ENCODE measurements at regions not wholly inside any gene's neighbourhood (a gene's known extent, or its start where the extent isn't known, plus 50 kb on each side); places are given as distances from the start of the nearest gene placed in this dataset.

DNA sequence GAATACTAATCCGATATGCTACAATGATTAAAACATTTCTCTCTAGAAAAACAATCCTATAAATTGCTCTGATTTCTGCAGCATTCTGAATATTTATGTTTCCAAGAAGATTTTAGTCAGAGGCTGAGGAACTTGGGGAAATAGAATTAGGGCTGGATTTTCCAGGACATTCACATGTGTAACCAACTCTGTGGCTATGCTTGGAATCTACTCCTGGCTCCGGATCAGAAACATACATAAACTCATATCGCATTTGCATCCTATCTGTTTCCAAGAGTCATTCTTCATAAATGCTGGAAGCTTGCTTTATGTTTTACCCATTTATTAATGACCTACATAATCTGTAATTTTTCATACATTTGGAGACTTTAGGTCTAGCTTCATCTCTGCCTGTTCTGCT lies 459.9 kb upstream of the MARCKS start:
- Histone ChIP-seq H3K4me1 (peaks cover 0 to 6% (median 0%) of the 10 kb centered on the region in 4 donors), H3K36me3 (no peaks in the 10 kb centered on the region), H3K27me3 (no peaks in the 10 kb centered on the region), H3K27ac (no peak overlapping the region), H3K4me3 (no peak overlapping the region), H3K9me3 (no peaks in the 10 kb centered on the region)
- WGBS, 2 donors = 81 to 87% methylated on average over 3 of the region's 3 CpGs
- no peak for TF ChIP-seq POLR2AphosphoS5 (IDR thresholded peaks at IDR 0.05)
- TF ChIP-seq EP300 (IDR thresholded peaks at IDR 0.05) = no peak
- no peak for TF ChIP-seq POLR2A (IDR thresholded peaks at IDR 0.05)
- TF ChIP-seq, protein P1, sequence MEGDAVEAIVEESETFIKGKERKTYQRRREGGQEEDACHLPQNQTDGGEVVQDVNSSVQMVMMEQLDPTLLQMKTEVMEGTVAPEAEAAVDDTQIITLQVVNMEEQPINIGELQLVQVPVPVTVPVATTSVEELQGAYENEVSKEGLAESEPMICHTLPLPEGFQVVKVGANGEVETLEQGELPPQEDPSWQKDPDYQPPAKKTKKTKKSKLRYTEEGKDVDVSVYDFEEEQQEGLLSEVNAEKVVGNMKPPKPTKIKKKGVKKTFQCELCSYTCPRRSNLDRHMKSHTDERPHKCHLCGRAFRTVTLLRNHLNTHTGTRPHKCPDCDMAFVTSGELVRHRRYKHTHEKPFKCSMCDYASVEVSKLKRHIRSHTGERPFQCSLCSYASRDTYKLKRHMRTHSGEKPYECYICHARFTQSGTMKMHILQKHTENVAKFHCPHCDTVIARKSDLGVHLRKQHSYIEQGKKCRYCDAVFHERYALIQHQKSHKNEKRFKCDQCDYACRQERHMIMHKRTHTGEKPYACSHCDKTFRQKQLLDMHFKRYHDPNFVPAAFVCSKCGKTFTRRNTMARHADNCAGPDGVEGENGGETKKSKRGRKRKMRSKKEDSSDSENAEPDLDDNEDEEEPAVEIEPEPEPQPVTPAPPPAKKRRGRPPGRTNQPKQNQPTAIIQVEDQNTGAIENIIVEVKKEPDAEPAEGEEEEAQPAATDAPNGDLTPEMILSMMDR (IDR thresholded peaks at IDR 0.05) = no peak
- DNase-seq (no peak), ATAC-seq (ENCODE audit: low FRiP score in 2 of 2) (no peak)

DNA sequence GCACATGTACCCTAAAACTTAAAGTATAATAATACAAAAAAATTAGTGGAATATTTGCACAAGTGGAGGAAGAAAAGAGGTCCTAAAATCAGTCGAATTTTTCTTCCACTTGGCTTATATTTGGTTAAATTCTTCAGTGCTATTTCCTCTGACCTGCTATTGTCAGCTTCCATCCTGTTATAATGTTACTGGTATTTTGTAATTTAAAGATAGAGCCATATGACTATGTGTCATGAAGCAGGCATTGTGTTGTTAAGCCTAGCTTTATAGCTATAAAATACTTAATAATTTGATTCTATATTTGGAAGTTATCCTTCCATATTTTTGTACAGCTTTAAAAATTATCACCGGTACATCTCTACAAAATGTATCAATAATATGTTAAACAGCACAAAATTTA lies 455.9 kb upstream of the MARCKS start:
- H3K4me3 ChIP-seq = no peak overlapping the region
- no peaks in the 10 kb centered on the region for H3K27me3 ChIP-seq
- TF ChIP-seq POLR2AphosphoS5 (IDR thresholded peaks at IDR 0.05) (no peak), EP300 (IDR thresholded peaks at IDR 0.05) (no peak), POLR2A (IDR thresholded peaks at IDR 0.05) (no peak)
- TF ChIP-seq, protein P1 (IDR thresholded peaks at IDR 0.05) = no peak
- WGBS, 2 donors = 62 to 65% methylated on average over 2 of the region's 2 CpGs
- H3K36me3 ChIP-seq = no peaks in the 10 kb centered on the region
- H3K9me3 ChIP-seq = no peaks in the 10 kb centered on the region
- no peak for DNase-seq
- H3K4me1 ChIP-seq = peaks cover 0 to 5% (median 0%) of the 10 kb centered on the region in 4 donors
- no peak for ATAC-seq (ENCODE audit: low FRiP score in 2 of 2)
- no peak overlapping the region for H3K27ac ChIP-seq

DNA sequence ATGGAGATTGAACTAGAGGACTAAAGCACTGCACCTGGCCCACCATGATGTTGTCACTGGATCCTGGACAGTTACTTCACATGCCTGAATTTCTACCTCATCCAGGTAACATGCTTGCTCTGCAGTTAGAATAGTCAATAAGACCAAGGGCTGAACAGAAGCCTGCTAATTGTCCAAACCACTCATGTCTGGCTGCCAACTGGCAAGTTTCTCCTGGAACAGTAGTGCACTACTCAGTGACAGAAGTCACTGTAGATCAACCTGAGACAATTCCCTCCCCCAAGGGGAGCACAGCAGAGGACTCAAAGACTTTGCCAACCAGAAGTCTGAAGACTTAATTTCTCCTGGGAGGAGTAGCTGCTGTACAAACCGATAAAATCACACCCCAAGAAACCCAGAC lies 454.6 kb upstream of the MARCKS start:
- DNase-seq (no peak), ATAC-seq (ENCODE audit: low FRiP score in 2 of 2) (no peak)
- TF ChIP-seq, protein P1 (IDR thresholded peaks at IDR 0.05) = no peak
- TF ChIP-seq POLR2A (IDR thresholded peaks at IDR 0.05) (no peak), POLR2AphosphoS5 (IDR thresholded peaks at IDR 0.05) (no peak), EP300 (IDR thresholded peaks at IDR 0.05) (no peak)

DNA sequence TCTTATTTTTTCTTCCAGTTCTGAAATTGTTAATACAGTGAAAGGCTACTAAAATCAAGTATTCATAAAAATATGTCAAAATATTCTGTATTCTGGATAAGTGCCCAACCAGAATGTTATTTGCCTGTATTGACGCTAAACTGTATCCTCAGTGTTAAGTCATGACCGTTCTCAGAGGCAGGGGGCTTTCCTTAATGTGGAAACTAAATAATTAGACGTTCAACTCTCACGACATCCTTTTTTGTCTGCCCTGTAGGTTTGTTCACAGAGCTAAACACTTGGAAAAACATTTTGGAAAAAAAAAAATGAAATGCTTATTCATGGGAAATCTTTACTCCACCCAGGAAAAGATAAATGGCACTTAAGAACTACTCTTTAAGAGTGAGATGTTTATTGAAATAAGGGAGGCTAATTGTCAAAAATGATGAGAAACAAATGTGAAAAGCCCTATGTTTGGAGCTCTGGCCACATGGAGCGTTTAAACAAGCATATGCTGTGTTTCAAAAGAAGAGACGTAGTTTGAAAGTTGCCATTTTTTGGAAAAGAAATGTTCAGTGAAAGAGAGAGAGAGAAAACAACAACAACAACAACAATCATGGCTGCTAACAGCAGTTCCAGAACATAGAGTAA lies 453.1 kb upstream of the MARCKS start:
- Histone ChIP-seq H3K9me3 (no peaks in the 10 kb centered on the region), H3K27ac (no peak overlapping the region), H3K27me3 (no peaks in the 10 kb centered on the region), H3K36me3 (no peaks in the 10 kb centered on the region), H3K4me1 (no peaks in the 10 kb centered on the region), H3K4me3 (no peak overlapping the region)
- ATAC-seq (ENCODE audit: low FRiP score in 2 of 2) (no peak), DNase-seq (no peak)
- TF ChIP-seq EP300 (IDR thresholded peaks at IDR 0.05) (no peak), POLR2A (IDR thresholded peaks at IDR 0.05) (no peak), POLR2AphosphoS5 (IDR thresholded peaks at IDR 0.05) (no peak)
- TF ChIP-seq, protein P1 (IDR thresholded peaks at IDR 0.05) = no peak
- 78 to 81% methylated on average over 6 of the region's 6 CpGs for WGBS, 2 donors

More for the DNA sequence above, 454.6 kb upstream of the MARCKS start:
- Histone ChIP-seq H3K4me1 (no peaks in the 10 kb centered on the region), H3K4me3 (no peak overlapping the region), H3K27ac (no peak overlapping the region), H3K9me3 (no peaks in the 10 kb centered on the region), H3K36me3 (no peaks in the 10 kb centered on the region), H3K27me3 (no peaks in the 10 kb centered on the region)
- 90 to 100% methylated on average over 1 of the region's 1 CpG for WGBS, 2 donors
